WTC11 (cell line): ENCODE measurements at regions not wholly inside any gene's neighbourhood (a gene's known extent, or its start where the extent isn't known, plus 50 kb on each side); places are given as distances from the start of the nearest gene placed in this dataset.

Experiments used
- ATAC-seq: fragments of 200-7000 bp; cut with Tn5 transposase; 2 replicates; pipeline ENCODE4 v1.10.0; 2021; ENCODE audit warnings: mild to moderate bottlenecking, moderate library complexity
- CTCF ChIA-PET: fragments of 300-600 bp; sonication (Branson Sonifier 250); formaldehyde crosslinking; loops from one replicate; lab custom pipeline; 2021; ENCODE audit warnings: antibody characterized with exemption; lab: Charles Lee
- POLR2A ChIA-PET: fragments of 350-600 bp; sonication (Branson Sonifier 250); formaldehyde crosslinking; loops from one replicate; lab custom pipeline; 2021; ENCODE audit warnings: antibody characterized with exemption; lab: Charles Lee
- DNase-seq: peaks from one replicate; pipeline ENCODE4 v3.0.0; 2021; ENCODE audit warnings: low spot score
- H3K27ac Mint-ChIP-seq: 2 replicates; pipeline ENCODE4 v1.8.0; 2021; ENCODE audit warnings: mixed read lengths
- H3K27me3 Mint-ChIP-seq: 2 replicates; pipeline ENCODE4 v1.8.0; 2021; ENCODE audit warnings: low read depth, mild to moderate bottlenecking, moderate library complexity, mixed read lengths
- H3K36me3 Mint-ChIP-seq: 2 replicates; pipeline ENCODE4 v1.8.0; 2021; ENCODE audit warnings: mixed read lengths
- H3K4me1 Mint-ChIP-seq: 2 replicates; pipeline ENCODE4 v1.8.0; 2022; ENCODE audit warnings: mixed read lengths
- H3K4me3 Mint-ChIP-seq: 2 replicates; pipeline ENCODE4 v1.8.0; 2021; ENCODE audit warnings: mild to moderate bottlenecking, moderate library complexity, mixed read lengths
- H3K9me3 Mint-ChIP-seq: 2 replicates; pipeline ENCODE4 v1.8.0; 2021; ENCODE audit warnings: mixed read lengths
- CREM ChIP-seq: sonication (generic); formaldehyde crosslinking; IDR thresholded peaks from 2 replicates; pipeline ENCODE4 v1.8.1; 2022; ENCODE audit warnings: mild to moderate bottlenecking, missing genetic modification reagents, moderate library complexity
- GTF2I ChIP-seq: fragments of 250-450 bp; sonication (Bioruptor Pico); conservative IDR thresholded peaks from 2 replicates; pipeline ENCODE4 v1.4.0; 2021; ENCODE audit warnings: mild to moderate bottlenecking
- MXD4 ChIP-seq: fragments of 250-450 bp; sonication (Bioruptor Pico); IDR thresholded peaks from 2 replicates; pipeline ENCODE4 v1.8.0; 2021; ENCODE audit warnings: mild to moderate bottlenecking, moderate library complexity, borderline replicate concordance
- NR1H2 ChIP-seq: sonication (generic); formaldehyde crosslinking; IDR thresholded peaks from 2 replicates; pipeline ENCODE4 v1.9.0; 2021; ENCODE audit warnings: mild to moderate bottlenecking, moderate library complexity, missing genetic modification reagents
- SOX15 ChIP-seq: fragments of 250-450 bp; sonication (Bioruptor Pico); IDR thresholded peaks from 2 replicates; pipeline ENCODE4 v1.9.0; 2021; ENCODE audit warnings: mild to moderate bottlenecking
- SP1 ChIP-seq: sonication (generic); formaldehyde crosslinking; conservative IDR thresholded peaks from 2 replicates; pipeline ENCODE4 v1.8.1; 2022; ENCODE audit warnings: missing genetic modification reagents
- ZNF263 ChIP-seq: sonication (generic); formaldehyde crosslinking; IDR thresholded peaks from 2 replicates; pipeline ENCODE4 v1.8.1; 2022; ENCODE audit warnings: low read depth, mild to moderate bottlenecking, moderate library complexity, missing genetic modification reagents
- ZNF317 ChIP-seq: sonication (generic); formaldehyde crosslinking; IDR thresholded peaks from 2 replicates; pipeline ENCODE4 v1.8.1; 2023; ENCODE audit warnings: low read depth, mild to moderate bottlenecking, moderate library complexity, missing genetic modification reagents, borderline replicate concordance
- TF ChIP-seq, protein P1 (sequence below): sonication (generic); formaldehyde crosslinking; IDR thresholded peaks from 2 replicates; pipeline ENCODE4 v1.8.1; 2023; ENCODE audit warnings: mild to moderate bottlenecking, missing genetic modification reagents
- TF ChIP-seq, protein P2 (sequence below): sonication (generic); formaldehyde crosslinking; IDR thresholded peaks from 2 replicates; pipeline ENCODE4 v1.8.0; 2022; ENCODE audit warnings: mild to moderate bottlenecking, missing genetic modification reagents
- TF ChIP-seq, protein P3 (sequence below): sonication (generic); formaldehyde crosslinking; IDR thresholded peaks from 2 replicates; pipeline ENCODE4 v1.8.1; 2023; ENCODE audit warnings: mild to moderate bottlenecking, missing genetic modification reagents, moderate library complexity
- TF ChIP-seq, protein P4 (sequence below): fragments of 250-450 bp; sonication (Bioruptor Pico); IDR thresholded peaks from 2 replicates; pipeline ENCODE4 v1.9.0; 2021; ENCODE audit warnings: mild to moderate bottlenecking, borderline replicate concordance
- TF ChIP-seq, protein P5 (sequence below): sonication (generic); formaldehyde crosslinking; IDR thresholded peaks from 2 replicates; pipeline ENCODE4 v1.8.1; 2023; ENCODE audit warnings: mild to moderate bottlenecking, missing genetic modification reagents, moderate library complexity
- TF ChIP-seq, protein P6 (sequence below): sonication (generic); formaldehyde crosslinking; IDR thresholded peaks from 2 replicates; pipeline ENCODE4 v1.8.1; 2022; ENCODE audit warnings: mild to moderate bottlenecking, missing genetic modification reagents, moderate library complexity, borderline replicate concordance
- TF ChIP-seq, protein P7 (sequence below): sonication (generic); formaldehyde crosslinking; IDR thresholded peaks from 2 replicates; pipeline ENCODE4 v1.8.0; 2023; ENCODE audit warnings: mild to moderate bottlenecking, missing genetic modification reagents
- TF ChIP-seq, protein P8 (sequence below): fragments of 250-450 bp; sonication (Bioruptor Pico); IDR thresholded peaks from 2 replicates; pipeline ENCODE4 v2.1.2; 2022; ENCODE audit warnings: mild to moderate bottlenecking, moderate library complexity

DNA sequence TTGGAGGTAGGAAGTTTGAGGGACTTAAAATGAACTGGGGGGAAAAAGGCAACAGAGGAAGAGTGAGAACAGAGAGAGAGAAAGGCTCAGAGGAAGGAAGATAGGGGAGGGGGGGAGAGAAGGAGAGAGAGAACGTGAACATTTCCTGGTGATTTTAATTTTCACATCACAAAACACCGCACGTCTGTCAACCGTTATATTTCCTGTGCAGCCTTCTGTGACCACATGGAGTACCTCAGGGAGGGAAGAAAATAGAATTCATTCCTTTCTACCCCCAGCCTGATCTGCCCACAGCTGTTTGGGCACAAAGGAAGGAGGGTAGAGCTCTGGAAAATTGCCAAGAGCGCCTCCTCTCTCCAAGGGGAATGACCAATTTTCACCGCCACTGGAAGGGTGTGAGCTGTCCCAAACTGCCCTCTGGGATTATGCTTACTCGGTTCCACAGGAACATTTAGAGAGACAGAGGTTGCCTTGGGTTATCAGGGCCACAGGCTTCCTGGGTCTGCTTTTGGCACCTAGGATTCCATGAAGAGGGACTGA, 135.7 kb upstream of the MAMLD1 start (continued):
- TF ChIP-seq, protein P1, sequence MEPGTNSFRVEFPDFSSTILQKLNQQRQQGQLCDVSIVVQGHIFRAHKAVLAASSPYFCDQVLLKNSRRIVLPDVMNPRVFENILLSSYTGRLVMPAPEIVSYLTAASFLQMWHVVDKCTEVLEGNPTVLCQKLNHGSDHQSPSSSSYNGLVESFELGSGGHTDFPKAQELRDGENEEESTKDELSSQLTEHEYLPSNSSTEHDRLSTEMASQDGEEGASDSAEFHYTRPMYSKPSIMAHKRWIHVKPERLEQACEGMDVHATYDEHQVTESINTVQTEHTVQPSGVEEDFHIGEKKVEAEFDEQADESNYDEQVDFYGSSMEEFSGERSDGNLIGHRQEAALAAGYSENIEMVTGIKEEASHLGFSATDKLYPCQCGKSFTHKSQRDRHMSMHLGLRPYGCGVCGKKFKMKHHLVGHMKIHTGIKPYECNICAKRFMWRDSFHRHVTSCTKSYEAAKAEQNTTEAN: no peak
- TF ChIP-seq, protein P2, sequence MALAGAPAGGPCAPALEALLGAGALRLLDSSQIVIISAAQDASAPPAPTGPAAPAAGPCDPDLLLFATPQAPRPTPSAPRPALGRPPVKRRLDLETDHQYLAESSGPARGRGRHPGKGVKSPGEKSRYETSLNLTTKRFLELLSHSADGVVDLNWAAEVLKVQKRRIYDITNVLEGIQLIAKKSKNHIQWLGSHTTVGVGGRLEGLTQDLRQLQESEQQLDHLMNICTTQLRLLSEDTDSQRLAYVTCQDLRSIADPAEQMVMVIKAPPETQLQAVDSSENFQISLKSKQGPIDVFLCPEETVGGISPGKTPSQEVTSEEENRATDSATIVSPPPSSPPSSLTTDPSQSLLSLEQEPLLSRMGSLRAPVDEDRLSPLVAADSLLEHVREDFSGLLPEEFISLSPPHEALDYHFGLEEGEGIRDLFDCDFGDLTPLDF (CRISPR knock-in tag): no peak
- TF ChIP-seq SP1 (CRISPR knock-in tag) (no peak), ZNF317 (no peak)
- TF ChIP-seq, protein P3, sequence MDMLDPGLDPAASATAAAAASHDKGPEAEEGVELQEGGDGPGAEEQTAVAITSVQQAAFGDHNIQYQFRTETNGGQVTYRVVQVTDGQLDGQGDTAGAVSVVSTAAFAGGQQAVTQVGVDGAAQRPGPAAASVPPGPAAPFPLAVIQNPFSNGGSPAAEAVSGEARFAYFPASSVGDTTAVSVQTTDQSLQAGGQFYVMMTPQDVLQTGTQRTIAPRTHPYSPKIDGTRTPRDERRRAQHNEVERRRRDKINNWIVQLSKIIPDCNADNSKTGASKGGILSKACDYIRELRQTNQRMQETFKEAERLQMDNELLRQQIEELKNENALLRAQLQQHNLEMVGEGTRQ (CRISPR knock-in tag): no peak
- TF ChIP-seq, protein P4, sequence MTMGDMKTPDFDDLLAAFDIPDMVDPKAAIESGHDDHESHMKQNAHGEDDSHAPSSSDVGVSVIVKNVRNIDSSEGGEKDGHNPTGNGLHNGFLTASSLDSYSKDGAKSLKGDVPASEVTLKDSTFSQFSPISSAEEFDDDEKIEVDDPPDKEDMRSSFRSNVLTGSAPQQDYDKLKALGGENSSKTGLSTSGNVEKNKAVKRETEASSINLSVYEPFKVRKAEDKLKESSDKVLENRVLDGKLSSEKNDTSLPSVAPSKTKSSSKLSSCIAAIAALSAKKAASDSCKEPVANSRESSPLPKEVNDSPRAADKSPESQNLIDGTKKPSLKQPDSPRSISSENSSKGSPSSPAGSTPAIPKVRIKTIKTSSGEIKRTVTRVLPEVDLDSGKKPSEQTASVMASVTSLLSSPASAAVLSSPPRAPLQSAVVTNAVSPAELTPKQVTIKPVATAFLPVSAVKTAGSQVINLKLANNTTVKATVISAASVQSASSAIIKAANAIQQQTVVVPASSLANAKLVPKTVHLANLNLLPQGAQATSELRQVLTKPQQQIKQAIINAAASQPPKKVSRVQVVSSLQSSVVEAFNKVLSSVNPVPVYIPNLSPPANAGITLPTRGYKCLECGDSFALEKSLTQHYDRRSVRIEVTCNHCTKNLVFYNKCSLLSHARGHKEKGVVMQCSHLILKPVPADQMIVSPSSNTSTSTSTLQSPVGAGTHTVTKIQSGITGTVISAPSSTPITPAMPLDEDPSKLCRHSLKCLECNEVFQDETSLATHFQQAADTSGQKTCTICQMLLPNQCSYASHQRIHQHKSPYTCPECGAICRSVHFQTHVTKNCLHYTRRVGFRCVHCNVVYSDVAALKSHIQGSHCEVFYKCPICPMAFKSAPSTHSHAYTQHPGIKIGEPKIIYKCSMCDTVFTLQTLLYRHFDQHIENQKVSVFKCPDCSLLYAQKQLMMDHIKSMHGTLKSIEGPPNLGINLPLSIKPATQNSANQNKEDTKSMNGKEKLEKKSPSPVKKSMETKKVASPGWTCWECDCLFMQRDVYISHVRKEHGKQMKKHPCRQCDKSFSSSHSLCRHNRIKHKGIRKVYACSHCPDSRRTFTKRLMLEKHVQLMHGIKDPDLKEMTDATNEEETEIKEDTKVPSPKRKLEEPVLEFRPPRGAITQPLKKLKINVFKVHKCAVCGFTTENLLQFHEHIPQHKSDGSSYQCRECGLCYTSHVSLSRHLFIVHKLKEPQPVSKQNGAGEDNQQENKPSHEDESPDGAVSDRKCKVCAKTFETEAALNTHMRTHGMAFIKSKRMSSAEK (CRISPR knock-in tag): no peak
- TF ChIP-seq, protein P5, sequence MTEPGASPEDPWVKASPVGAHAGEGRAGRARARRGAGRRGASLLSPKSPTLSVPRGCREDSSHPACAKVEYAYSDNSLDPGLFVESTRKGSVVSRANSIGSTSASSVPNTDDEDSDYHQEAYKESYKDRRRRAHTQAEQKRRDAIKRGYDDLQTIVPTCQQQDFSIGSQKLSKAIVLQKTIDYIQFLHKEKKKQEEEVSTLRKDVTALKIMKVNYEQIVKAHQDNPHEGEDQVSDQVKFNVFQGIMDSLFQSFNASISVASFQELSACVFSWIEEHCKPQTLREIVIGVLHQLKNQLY (CRISPR knock-in tag): no peak
- TF ChIP-seq, all 79 proteins: peak for 0

DNA sequence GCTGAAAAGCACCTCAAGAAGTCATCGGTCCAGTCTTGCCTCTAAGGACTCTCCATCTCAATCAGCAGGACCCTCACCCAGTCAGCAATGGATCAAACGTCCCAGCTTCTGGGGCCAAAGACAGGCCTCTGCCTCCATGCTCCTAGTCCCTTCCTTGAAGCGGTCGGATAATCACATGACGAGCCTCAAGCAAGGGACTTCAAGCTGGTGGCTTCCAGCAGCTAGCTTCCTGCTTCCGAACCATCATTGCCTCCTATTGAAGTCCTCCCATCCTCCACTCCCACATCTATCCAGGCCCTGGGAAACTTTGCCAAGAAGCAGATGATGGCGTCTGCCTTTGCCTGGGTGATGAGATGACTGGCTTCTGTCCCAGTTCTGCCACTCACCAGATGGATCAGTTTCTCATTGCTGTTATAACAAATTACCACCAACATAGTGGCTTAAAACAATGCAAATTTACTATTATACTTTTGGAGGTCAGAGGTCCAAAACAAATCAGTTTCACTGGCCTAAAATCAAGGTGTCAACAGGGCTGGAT, 135.2 kb upstream of the MAMLD1 start:
- TF ChIP-seq CREM (CRISPR knock-in tag) (no peak), SOX15 (CRISPR knock-in tag) (no peak), ZNF263 (CRISPR knock-in tag) (no peak)
- TF ChIP-seq, protein P6, sequence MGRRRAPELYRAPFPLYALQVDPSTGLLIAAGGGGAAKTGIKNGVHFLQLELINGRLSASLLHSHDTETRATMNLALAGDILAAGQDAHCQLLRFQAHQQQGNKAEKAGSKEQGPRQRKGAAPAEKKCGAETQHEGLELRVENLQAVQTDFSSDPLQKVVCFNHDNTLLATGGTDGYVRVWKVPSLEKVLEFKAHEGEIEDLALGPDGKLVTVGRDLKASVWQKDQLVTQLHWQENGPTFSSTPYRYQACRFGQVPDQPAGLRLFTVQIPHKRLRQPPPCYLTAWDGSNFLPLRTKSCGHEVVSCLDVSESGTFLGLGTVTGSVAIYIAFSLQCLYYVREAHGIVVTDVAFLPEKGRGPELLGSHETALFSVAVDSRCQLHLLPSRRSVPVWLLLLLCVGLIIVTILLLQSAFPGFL (CRISPR knock-in tag): no peak
- no peak overlapping the region for H3K4me3 Mint-ChIP-seq
- peaks cover 24% of the 10 kb centered on the region for H3K4me1 Mint-ChIP-seq
- no peak overlapping the region for H3K27ac Mint-ChIP-seq
- CTCF ChIA-PET: no interaction called here
- DNase-seq (no peak), ATAC-seq (no peak)
- peaks cover 76% of the 10 kb centered on the region for H3K27me3 Mint-ChIP-seq
- H3K9me3 Mint-ChIP-seq: no peaks in the 10 kb centered on the region
- POLR2A ChIA-PET: no interaction called here
- no peaks in the 10 kb centered on the region for H3K36me3 Mint-ChIP-seq

DNA sequence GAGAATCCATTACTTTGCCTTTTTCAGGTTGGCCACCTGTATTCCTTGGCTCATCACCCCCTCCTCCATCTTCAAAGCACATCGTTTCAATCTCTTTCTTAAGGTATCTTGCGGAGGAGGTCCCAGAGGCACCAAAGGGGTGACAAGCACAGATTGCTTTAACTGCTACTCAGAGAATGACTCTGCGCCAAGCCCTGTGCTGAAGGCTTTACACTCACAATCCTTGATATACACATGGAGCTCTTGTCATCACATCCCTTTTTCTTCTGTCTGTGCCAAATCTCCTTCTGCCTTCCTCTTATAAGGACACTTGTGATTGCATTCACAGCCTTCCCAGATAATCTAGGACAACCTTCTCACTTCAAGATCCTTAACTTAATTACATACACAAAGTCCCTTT, 134.7 kb upstream of the MAMLD1 start:
- Mint-ChIP-seq H3K27me3 (peaks cover 71% of the 10 kb centered on the region), H3K4me3 (no peak overlapping the region), H3K27ac (no peak overlapping the region), H3K9me3 (no peaks in the 10 kb centered on the region), H3K36me3 (no peaks in the 10 kb centered on the region), H3K4me1 (peaks cover 22% of the 10 kb centered on the region)
- CTCF ChIA-PET: no interaction called here
- DNase-seq (no peak), ATAC-seq (no peak)
- POLR2A ChIA-PET: no interaction called here
- TF ChIP-seq, protein P7, sequence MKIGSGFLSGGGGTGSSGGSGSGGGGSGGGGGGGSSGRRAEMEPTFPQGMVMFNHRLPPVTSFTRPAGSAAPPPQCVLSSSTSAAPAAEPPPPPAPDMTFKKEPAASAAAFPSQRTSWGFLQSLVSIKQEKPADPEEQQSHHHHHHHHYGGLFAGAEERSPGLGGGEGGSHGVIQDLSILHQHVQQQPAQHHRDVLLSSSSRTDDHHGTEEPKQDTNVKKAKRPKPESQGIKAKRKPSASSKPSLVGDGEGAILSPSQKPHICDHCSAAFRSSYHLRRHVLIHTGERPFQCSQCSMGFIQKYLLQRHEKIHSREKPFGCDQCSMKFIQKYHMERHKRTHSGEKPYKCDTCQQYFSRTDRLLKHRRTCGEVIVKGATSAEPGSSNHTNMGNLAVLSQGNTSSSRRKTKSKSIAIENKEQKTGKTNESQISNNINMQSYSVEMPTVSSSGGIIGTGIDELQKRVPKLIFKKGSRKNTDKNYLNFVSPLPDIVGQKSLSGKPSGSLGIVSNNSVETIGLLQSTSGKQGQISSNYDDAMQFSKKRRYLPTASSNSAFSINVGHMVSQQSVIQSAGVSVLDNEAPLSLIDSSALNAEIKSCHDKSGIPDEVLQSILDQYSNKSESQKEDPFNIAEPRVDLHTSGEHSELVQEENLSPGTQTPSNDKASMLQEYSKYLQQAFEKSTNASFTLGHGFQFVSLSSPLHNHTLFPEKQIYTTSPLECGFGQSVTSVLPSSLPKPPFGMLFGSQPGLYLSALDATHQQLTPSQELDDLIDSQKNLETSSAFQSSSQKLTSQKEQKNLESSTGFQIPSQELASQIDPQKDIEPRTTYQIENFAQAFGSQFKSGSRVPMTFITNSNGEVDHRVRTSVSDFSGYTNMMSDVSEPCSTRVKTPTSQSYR (CRISPR knock-in tag): no peak
- TF ChIP-seq, protein P8, sequence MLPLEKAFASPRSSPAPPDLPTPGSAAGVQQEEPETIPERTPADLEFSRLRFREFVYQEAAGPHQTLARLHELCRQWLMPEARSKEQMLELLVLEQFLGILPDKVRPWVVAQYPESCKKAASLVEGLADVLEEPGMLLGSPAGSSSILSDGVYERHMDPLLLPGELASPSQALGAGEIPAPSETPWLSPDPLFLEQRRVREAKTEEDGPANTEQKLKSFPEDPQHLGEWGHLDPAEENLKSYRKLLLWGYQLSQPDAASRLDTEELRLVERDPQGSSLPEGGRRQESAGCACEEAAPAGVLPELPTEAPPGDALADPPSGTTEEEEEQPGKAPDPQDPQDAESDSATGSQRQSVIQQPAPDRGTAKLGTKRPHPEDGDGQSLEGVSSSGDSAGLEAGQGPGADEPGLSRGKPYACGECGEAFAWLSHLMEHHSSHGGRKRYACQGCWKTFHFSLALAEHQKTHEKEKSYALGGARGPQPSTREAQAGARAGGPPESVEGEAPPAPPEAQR (CRISPR knock-in tag): no peak
- TF ChIP-seq GTF2I (CRISPR knock-in tag) (no peak), ZNF263 (CRISPR knock-in tag) (no peak), NR1H2 (CRISPR knock-in tag) (no peak), MXD4 (CRISPR knock-in tag) (no peak), ZNF317 (no peak)
- TF ChIP-seq, protein P6 (CRISPR knock-in tag): no peak
